Stimulated activated CD4-positive, alpha-beta T cell treated with anti-CD3 and anti-CD28 coated beads, Interleukin-12 subunit alpha, Interleukin-12 subunit beta, amount 100 ng/mL, for 48 hours (primary cell): ENCODE measurements at regions not wholly inside any gene's neighbourhood (a gene's known extent, or its start where the extent isn't known, plus 50 kb on each side); places are given as distances from the start of the nearest gene placed in this dataset.

Experiments
- DNase-seq, 3 donors: peaks; one replicate each; pipeline ENCODE4 v3.0.0-alpha.2; 2020; ENCODE audit warnings: low read depth in 2 of 3, low spot score in 1 of 3

DNA sequence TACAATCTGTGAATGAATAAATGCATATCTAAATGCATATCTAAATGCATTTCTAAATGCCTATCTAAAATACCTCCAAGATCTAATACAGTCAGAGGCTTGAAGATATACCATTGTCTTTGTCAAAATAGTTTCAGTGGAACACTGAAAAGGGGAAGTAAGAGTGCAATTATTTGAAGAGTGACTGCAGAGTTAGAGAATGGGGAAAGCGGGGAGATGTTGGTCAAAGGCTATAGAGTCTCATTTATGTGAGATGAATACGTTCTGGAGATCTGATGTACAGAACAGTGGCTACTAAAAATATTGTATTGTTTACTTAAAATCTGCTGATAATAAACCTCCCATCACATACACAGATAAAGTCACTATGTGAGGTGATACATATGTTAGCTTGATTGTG is 1126.2 kb upstream of the CDH9 start:
- DNase-seq = no peak

GRCh38 chr5:28156981-28157380 is 1118.6 kb upstream of the CDH9 start:
- DNase-seq = no peak

- DNase-seq = no peak
Measured at GRCh38 chr5:28143519-28143918, 1105.1 kb upstream of the CDH9 start.

GRCh38 chr5:28132151-28132550 is 1093.8 kb upstream of the CDH9 start:
- DNase-seq = no peak

GRCh38 chr5:28117691-28118090 is 1079.3 kb upstream of the CDH9 start:
- DNase-seq = no peak

DNA sequence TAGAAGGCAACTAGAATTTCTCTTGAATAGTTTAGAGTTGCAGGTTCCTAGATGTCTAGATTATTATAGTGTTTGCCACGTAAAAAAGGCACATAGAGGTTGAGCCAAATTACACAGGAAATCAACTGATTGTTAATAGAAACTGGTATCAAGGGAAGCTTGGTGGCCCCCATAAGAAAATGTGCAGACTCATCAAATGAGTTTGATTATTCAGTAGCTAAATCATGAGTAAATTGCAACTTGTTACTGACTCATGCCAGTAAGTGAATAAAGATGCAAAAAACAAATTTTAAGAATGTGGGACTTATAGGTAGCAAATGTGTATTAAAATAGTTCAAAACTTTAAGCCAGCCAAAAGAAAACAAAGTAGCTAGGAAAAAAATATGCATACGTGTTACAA is 1078.9 kb upstream of the CDH9 start:
- no peak for DNase-seq

- DNase-seq = no peak
Measured at GRCh38 chr5:28110781-28111180, 1072.4 kb upstream of the CDH9 start.

- no peak for DNase-seq
Measured at GRCh38 chr5:28104080-28104479, 1065.7 kb upstream of the CDH9 start.

DNA sequence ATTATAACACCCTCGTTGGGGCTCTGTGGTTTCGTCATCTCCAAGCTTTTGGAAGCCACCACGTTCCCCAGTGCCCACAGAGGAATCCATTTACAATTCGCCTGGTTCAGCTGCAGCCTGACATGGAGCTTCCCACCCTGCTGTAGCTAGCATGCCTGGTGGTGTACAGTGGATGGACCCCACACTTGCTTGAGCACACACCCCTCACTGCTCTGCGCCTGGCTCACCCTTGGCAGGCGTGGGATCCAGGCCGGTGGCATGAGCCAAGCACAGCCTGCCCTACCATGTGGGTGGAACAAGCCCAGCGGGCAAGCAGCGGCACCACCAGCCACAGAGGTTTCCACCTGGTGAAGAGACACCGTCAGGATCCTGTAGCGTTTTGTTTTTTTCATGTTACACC is 1045.7 kb upstream of the CDH9 start:
- DNase-seq = no peak

DNA sequence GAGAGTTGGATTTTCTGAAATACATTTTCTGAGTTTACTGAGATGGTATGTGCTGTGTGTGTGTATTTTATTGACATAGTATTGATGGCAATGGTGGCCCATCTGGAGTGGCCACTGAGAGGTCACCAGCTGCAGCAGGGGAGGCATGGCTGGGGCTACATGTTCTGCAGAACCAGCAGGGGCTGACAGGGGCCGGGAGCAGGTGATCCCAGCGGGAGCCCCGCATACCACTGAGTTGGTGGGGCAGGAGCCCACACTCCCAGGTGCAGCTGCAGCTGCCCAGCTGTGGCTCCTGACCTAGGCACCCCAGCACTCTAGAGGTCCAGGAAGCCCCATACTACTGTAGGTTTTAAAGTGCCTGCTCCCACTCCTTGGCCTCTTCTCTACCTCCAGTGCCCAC is 1044.2 kb upstream of the CDH9 start:
- DNase-seq = no peak

DNA sequence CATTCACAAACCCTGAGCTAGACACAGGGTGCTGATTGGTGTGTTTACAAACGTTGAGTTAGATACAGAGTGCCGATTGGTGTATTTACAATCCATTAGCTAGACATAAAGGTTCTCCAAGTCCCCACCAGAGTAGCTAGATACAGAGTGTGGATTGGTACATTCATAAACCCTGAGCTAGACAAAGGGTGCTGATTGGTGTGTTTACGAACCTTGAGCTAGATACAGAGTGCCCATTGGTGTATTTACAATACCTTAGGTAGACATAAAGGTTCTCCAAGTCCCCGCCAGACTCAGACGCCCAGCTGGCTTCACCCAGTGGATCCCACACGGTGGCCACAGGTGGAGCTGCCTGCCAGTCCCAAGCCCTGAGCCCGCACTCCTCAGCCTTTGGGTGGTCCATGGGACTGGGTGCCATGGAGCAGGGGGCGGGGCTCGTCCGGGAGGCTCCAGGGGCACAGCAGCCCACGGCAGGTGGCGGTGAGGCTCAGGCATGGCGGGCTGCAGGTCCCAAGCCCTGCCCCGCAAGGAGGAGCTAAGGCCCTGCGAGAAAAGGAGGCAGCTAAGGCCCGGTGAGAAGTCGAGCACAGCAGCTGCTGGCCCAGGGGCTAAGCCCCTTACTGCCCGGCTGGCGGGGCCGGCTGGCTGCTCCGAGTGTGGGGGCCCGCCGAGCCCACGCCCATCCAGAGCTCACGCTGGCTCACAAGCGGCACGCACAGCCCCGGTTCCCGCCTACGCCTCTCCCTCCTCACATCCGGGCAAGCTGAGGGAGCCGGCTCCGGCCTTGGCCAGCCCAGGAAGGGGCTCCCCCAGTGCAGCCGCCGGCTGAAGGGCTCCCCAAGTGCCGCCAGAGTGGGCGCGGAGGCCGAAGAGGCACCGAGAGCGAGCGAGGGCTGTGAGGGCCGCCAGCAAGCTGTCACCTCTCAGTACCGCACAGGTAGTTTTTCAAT is 1039.2 kb upstream of the CDH9 start:
- DNase-seq = no peak

- DNase-seq = no peak
Measured at GRCh38 chr5:28066856-28067255, 1028.5 kb upstream of the CDH9 start.

DNA sequence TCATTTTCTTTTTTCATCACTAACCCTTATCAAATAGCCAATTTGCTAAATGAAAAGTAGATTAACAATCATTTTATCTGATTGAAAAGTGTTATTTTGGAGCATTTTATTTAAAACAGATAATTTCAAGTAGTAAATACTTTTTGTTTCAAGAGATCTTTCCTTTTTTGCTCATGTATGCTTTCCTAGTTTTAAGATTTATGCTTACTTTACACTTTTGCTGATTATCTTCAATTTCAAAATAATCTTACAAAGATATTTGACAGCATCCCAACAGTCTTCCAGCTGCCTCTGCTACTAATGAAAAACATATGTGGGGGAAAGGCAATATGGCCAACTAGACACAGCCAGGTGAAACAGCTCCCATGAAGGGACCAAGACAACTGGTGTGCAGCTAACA is 1027.3 kb upstream of the CDH9 start:
- DNase-seq = no peak

DNA sequence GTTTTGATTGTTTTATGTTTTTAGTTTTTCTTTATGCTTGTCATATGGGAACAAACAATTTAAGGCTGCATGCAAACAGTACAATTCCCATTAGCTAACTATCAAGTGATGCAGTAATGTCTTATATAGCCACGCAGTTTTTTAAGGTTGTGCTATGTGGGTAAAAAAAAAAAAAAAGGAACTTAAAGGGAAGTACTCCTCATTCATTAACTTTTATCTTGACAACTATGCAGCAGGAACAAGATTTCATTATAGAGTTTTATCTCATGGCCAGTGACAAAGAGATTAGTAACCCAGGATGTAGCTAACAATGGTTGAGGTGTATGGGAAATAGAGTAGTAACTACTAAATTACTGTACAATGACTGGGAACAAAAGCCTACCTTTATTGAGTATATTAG is 1008.2 kb upstream of the CDH9 start:
- DNase-seq = no peak

GRCh38 chr5:28027851-28028250 is 989.5 kb upstream of the CDH9 start:
- no peak for DNase-seq

GRCh38 chr5:28017178-28017577 is 978.8 kb upstream of the CDH9 start:
- DNase-seq = no peak

GRCh38 chr5:28014779-28015178 is 976.4 kb upstream of the CDH9 start:
- DNase-seq = peak in 2 of 3 donors; percentile 1 to 3

GRCh38 chr5:28012538-28012937 is 974.2 kb upstream of the CDH9 start:
- no peak for DNase-seq

- DNase-seq = no peak
Measured at GRCh38 chr5:28009576-28009975, 971.2 kb upstream of the CDH9 start.

- DNase-seq = no peak
Measured at GRCh38 chr5:27996665-27997064, 958.3 kb upstream of the CDH9 start.

DNA sequence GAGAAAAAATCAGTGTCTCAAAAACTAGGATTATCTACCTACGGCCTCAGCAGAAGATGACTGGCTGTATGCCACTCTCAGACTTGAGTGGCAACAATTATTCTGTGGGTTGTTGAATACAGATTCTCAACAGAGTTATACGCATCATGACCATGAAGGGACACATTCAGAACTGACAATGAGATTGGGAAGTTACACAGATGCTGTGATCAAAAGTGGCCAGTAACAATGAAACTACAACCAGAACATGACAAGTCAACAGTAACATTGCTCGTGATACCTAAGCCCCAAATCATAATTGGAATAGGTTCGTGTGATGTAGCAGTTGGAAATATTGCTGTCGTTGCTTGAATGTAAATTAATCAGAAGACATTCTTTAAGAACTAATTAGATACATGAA is 957.5 kb upstream of the CDH9 start:
- DNase-seq = no peak

- DNase-seq = no peak
Measured at GRCh38 chr5:27978322-27978721, 939.9 kb upstream of the CDH9 start.

- DNase-seq = no peak
Measured at GRCh38 chr5:27969157-27969556, 930.8 kb upstream of the CDH9 start.
